ENCODE measurements at regions not wholly inside any gene's neighbourhood (a gene's known extent, or its start where the extent isn't known, plus 50 kb on each side); places are given as distances from the start of the nearest gene placed in this dataset.
A peak's percentile ranks its signal among the peaks of the same experiment; 100 is the strongest.
"Not testable (repeated sequence)": the region's sequence is repeated elsewhere in the genome, so short reads cannot be mapped to it uniquely, and the experiment has no call there.

GRCh38 chr4:149203256-149204001, 612.2 kb downstream of the IQCM start:
- no peak for DNase-seq (ENCODE audit: low spot score)

- no peak for DNase-seq (ENCODE audit: low spot score)
Measured at GRCh38 chr4:149202117-149202516, 613.5 kb downstream of the IQCM start.

- no peak for DNase-seq (ENCODE audit: low spot score)
Measured at GRCh38 chr4:149199594-149199993, 616.0 kb downstream of the IQCM start.

GRCh38 chr4:149194061-149194460, 621.6 kb downstream of the IQCM start:
- DNase-seq (ENCODE audit: low spot score) = no peak

- DNase-seq (ENCODE audit: low spot score) = no peak
Measured at GRCh38 chr4:149187726-149188125, 627.9 kb downstream of the IQCM start.

- DNase-seq (ENCODE audit: low spot score) = no peak
Measured at GRCh38 chr4:149183638-149184037, 632.0 kb downstream of the IQCM start.

- not testable (repeated sequence) for DNase-seq (ENCODE audit: low spot score)
Measured at GRCh38 chr4:149181459-149181858, 634.2 kb downstream of the IQCM start.

GRCh38 chr4:149176039-149176438, 639.6 kb downstream of the IQCM start:
- no peak for DNase-seq (ENCODE audit: low spot score)

GRCh38 chr4:149175549-149175948, 640.1 kb downstream of the IQCM start:
- DNase-seq (ENCODE audit: low spot score) = no peak

- DNase-seq (ENCODE audit: low spot score) = no peak
Measured at GRCh38 chr4:149173241-149174013, 642.2 kb downstream of the IQCM start.

GRCh38 chr4:149168645-149169044, 647.0 kb downstream of the IQCM start:
- DNase-seq (ENCODE audit: low spot score) = no peak

- DNase-seq (ENCODE audit: low spot score) = no peak
Measured at GRCh38 chr4:149166876-149167275, 648.8 kb downstream of the IQCM start.

GRCh38 chr4:149166365-149166764, 649.3 kb downstream of the IQCM start:
- DNase-seq (ENCODE audit: low spot score) = no peak

GRCh38 chr4:149164282-149164681, 651.4 kb downstream of the IQCM start:
- no peak for DNase-seq (ENCODE audit: low spot score)

- DNase-seq (ENCODE audit: low spot score) = no peak
Measured at GRCh38 chr4:149161247-149161646, 654.4 kb downstream of the IQCM start.

- DNase-seq (ENCODE audit: low spot score) = no peak
Measured at GRCh38 chr4:149160370-149160769, 655.3 kb downstream of the IQCM start.

- DNase-seq (ENCODE audit: low spot score) = no peak
Measured at GRCh38 chr4:149158817-149159216, 656.8 kb downstream of the IQCM start.

- DNase-seq (ENCODE audit: low spot score) = no peak
Measured at GRCh38 chr4:149145803-149146202, 669.8 kb downstream of the IQCM start.

GRCh38 chr4:149144060-149144459, 671.6 kb downstream of the IQCM start:
- no peak for DNase-seq (ENCODE audit: low spot score)

GRCh38 chr4:149141391-149141790, 674.3 kb downstream of the IQCM start:
- DNase-seq (ENCODE audit: low spot score) = no peak

- no peak for DNase-seq (ENCODE audit: low spot score)
Measured at GRCh38 chr4:149140841-149141240, 674.8 kb downstream of the IQCM start.

- peak; percentile 68 for DNase-seq (ENCODE audit: low spot score)
Measured at GRCh38 chr4:149136951-149137620, 678.6 kb downstream of the IQCM start.

- DNase-seq (ENCODE audit: low spot score) = no peak
Measured at GRCh38 chr4:149135062-149135461, 680.6 kb downstream of the IQCM start.
